Stimulated activated CD8-positive, alpha-beta memory T cell treated with anti-CD3 and anti-CD28 coated beads, Interleukin-15, amount 100 ng/mL, for 4 hours (primary cell): ENCODE measurements at regions not wholly inside any gene's neighbourhood (a gene's known extent, or its start where the extent isn't known, plus 50 kb on each side); places are given as distances from the start of the nearest gene placed in this dataset.
"Not testable (repeated sequence)": the region's sequence is repeated elsewhere in the genome, so short reads cannot be mapped to it uniquely, and the experiment has no call there.

Source experiments
- DNase-seq, 2 donors: peaks; one replicate each; pipeline ENCODE4 v3.0.0-alpha.2; 2020; ENCODE audit warnings: low read depth in 2 of 2

DNA sequence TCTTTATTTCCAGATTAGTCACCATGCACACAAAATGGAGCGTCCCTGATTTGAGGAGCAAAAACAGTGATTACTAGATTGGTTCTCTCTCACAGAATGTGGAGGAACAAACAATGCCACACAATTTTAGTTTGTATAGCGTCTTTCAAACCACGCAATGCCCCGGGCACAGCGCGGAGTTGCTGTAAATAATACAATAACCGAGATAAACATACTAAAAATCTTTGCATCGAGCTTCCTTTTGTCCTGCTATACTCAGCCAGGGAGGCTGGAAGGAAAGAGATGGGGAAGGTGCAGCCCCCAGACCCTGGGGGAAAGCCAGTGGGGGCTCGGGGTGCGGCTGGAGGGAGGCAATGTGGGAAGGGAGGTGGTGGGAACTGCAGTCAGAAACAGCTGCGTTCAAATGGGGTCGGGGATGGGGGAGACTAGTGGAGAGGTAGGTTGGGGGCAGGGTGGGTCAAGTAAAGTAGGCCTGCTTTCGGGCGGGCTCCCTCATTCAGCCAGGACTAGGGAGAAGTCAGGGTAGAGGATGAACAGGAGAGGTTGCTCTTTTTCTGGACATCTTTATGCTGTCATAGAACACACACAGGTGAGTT, 366.3 kb downstream of the RPS6KC1 start:
- no peak for DNase-seq

DNA sequence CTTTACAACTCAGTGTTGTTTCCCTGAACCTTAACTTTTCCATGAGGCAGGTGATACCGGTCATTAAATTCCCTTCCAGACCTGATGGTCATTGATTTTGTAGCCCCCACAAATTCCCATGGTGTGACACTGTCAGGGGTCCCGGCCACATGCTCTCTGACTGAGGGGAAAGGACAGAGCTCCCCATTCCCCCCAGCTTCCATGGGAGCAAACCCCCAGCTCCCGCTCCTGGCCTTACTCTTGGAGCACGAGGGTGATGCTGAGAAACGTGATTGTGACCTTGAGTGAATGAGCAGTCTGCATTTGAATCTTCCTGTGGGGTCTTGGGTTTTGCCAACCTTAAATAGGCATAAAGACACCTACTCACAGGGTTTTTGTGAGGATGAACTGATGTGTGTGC, 366.8 kb downstream of the RPS6KC1 start:
- DNase-seq = no peak

DNA sequence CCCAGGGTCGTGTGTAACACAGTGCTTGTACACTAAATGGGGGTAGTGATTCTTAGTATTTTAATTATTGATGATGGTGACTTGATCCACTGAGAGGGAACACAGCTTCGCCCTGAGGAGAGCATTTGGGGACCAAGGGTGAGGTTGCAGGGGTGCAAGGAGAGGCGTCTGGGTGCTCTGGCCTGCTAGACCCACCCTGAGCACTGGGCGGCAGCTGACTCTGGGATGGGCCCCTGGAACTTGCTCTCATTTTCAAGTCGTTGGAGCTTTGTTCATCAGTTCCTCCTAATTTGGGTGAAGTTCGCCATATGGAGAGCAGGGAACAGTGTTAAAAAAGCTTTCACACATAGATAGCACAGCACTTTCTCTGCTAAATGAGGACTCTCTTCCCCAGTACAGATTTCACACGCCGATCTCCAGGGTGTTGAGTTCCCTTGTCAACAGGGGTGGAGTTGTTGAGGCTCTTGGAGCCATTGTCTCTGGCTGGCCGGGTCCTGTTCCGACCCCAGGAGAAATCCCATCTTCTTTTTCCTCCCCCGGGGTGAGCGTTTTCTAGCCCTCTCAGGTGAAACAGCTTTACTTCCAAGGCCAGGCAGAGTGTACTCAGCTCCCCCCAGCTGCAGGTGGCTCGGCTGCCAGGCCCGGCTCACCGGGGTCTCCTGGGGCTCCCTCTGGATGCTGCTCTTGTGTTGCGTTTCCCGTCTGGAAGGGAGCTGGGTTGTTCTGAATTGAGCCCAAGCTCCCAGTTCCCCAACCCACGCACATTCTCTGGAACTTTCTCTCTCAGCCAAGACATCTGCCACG, 367.4 kb downstream of the RPS6KC1 start:
- DNase-seq = no peak

- no peak for DNase-seq
Measured at GRCh38 chr1:213419401-213420030, 368.5 kb downstream of the RPS6KC1 start.

DNA sequence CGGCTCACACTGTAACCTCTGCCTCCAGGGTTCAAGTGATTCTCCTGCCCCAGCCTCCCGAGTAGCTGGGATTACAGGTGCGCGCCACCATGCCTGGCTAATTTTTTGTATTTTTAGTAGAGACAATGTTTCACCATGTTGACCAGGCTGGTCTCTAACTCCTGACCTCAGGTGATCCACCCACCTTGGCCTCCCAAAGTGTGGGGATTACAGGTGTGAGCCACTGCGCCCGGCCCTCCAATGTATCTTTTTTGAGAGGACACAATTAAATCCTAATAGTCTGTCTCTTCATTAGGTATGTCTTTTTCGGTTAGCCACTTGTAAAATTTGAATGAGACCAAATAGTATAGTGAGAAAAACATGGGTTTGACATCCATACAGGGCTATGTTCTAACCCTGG, 370.1 kb downstream of the RPS6KC1 start:
- not testable (repeated sequence) for DNase-seq

DNA sequence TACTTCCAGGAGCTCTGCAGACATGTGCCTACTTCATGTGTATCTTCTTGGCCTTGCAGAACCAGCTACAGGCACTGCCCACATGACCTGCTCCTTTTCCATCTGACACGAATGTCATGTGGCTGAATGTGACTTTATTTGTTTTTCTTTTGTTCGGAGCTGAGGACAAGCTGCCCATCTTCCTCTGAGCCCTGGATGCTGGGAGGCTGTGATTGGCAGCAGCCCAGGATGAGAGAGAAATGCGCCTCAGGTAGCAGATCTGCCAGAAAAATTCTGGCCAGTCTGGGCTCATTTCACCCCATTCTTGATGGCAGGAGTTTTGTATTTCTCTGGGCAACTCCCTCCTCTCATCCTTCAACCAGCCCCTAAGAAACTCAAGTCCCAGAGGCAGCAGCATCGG, 372.0 kb downstream of the RPS6KC1 start:
- DNase-seq = no peak

- DNase-seq = no peak
Measured at GRCh38 chr1:213423605-213424004, 372.6 kb downstream of the RPS6KC1 start.

GRCh38 chr1:213425376-213426030, 374.5 kb downstream of the RPS6KC1 start:
- no peak for DNase-seq

DNA sequence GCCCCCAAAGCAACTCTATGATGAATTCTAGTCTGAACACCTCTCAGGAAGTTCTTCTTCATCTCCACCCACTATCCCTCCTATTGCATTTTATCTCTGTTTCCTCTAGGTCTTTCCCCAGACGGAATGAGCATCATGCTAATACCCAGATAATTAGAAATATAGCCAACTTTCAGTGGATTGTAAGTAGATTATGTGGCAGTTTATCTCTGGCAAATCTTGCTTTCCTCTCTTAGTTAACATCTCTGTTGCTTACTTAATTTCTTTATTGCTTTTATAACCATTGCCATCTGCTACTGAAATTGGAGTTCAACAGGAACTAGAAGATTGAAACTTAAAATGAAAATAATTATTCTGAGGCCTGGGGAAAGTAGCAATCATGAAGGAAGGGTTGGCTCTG, 378.6 kb downstream of the RPS6KC1 start:
- no peak for DNase-seq

DNA sequence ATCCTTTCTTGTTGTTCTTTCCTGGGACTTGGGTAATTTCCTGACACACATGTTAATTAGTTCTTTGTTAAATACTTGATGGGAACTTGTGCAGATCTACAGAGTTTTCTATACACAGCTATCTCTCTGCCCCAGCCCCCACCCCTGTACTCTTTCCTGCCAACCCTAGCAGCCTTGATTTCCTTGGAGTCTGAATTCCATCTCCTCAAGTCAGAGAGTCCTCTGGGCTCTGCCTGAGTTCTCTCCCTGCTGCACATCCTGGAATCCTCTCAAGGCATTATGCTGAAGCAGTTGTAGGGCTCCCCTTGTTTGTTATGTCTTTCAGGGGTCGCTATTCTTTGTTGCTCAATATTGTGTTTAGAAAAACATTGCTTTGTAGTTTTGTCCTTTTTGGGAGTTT, 384.7 kb downstream of the RPS6KC1 start:
- DNase-seq = no peak

DNA sequence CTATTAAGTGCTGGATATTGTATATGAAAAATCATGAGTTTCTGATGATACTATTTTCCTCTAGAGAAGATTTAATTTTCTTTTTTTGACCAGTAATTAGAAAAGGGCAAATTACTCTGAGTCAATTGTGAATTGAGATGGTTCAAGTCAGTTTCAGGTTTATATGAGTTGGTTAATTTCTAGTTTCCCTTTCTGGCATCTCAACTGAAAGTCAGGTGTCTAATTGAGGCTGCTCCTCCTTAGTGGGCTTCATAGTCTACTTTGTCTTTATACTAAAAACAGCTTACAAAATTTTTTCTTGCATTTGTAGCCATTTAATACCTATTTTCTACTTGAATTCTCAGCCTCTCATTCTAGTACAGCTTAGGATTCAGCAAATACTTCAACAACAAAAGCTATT, 387.3 kb downstream of the RPS6KC1 start:
- DNase-seq = no peak

DNA sequence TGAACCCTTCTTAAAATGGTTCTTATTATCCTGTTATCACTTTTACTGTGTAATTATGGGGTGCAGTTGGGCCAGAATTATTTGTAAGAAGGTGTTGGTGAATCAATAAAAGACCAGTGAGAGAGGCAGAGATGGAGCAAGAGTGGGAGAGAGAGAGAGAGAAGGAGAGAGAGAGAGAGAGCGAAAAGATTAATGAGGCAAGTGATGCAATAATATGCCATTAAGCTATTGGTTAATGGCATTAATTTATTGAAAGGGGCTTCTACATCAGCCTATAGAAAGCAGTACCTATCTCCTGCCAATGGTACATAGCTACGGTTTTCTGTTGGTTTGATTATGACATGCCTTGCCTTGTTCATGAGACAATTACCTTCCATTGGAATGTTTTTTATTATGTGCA, 388.7 kb downstream of the RPS6KC1 start:
- no peak for DNase-seq

- DNase-seq = no peak
Measured at GRCh38 chr1:213440766-213441165, 389.7 kb downstream of the RPS6KC1 start.

- no peak for DNase-seq
Measured at GRCh38 chr1:213443415-213443814, 392.4 kb downstream of the RPS6KC1 start.

DNA sequence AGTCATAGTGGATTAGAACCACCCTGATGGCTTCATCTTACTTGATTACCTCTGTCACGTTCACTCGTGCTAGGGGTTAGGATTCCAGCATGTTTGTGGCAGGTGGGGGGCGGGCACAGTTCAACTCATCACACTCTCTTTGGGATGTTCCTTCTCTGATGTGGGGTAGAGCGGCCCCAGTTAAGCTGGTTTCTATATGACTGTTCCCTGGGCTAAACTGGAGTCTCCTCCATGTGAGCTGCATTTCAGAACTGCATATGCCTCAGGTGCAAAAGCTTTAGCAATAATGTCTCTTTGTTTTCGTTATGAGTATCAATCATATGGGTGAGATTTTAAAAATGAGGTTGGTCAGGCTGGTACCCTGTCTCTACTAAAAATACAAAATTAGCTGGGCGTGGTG, 393.2 kb downstream of the RPS6KC1 start:
- no peak for DNase-seq

DNA sequence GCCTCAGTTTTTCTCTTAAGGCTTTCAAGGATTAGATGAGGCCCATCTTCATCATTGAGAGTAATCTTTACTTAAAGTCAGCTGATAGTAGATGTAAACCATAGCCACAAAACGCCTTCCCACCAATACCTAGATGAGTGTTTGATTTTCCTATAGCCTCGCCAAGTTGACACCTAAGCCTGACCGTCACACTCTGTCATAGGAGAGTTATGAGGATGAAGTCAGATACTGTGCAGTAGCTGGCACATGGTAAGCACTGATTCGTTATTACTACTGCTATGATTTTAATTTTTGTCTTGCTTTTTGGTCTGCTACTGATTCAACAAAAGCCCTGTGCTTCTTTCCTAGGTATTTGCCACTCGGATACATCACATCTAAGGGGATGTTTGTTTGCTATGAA, 395.5 kb downstream of the RPS6KC1 start:
- DNase-seq = no peak

DNA sequence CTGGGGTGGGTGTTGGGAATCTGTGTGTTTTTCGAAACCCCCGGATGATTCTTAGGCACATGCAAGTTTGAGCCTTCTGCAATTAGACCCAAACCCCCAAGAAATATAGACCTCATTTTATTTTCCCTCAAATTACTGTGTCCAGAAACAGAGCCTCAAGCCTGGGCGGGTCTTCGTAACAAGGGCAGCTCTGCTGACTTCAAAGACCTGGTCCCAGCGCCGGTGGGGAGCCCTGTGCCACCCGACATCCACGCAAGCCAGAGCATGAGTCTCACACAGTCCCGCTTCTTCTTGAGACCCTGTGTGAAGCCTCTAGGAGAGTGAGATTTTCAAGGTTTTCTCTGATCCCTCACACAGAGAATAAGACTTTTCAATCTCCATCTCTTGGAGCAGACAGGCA, 397.3 kb downstream of the RPS6KC1 start:
- no peak for DNase-seq

DNA sequence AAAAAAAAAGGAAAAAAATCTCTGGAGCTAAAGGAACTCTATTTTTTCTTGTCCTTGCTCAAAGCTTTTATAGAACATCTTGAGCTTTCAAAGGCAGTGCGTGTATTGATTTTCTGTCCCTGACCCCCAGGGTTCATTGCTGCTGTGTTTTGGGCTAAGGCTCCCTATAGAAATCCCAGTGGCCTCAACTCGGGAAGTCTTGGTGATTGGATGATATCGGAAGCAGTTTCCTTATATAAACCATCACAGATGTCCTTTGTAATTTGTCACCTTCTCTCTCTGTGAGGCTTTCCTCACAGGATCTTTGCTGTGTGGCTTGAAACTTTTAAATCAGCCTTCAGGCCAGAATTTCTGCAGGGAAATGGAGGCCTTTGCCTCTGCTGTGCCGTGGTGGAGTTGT, 397.7 kb downstream of the RPS6KC1 start:
- no peak for DNase-seq

GRCh38 chr1:213452501-213452900, 401.5 kb downstream of the RPS6KC1 start:
- no peak for DNase-seq

DNA sequence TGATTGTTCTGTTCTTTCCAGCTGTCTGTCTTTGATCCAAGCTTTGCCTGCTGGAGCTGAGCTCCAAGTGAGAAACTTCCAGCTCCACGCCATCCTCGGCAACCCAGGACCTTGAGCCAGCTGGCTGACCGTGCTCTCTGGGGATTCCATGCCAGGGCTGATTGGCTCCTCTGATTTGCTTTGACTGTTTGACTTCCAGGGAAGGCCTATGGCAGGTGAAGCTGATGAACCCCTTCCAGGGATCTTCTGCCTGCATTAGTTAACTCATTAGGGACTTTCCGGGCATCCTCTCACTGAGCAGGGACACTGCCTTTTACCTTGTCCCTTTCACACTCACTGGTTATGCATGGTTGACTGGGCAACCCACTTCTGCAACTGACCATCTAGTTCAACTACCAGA, 406.1 kb downstream of the RPS6KC1 start:
- DNase-seq = no peak

GRCh38 chr1:213457733-213458132, 406.7 kb downstream of the RPS6KC1 start:
- no peak for DNase-seq

- DNase-seq = not testable (repeated sequence)
Measured at GRCh38 chr1:213462374-213462773, 411.3 kb downstream of the RPS6KC1 start.
